ENCODE measurements at regions not wholly inside any gene's neighbourhood (a gene's known extent, or its start where the extent isn't known, plus 50 kb on each side); places are given as distances from the start of the nearest gene placed in this dataset.

DNA sequence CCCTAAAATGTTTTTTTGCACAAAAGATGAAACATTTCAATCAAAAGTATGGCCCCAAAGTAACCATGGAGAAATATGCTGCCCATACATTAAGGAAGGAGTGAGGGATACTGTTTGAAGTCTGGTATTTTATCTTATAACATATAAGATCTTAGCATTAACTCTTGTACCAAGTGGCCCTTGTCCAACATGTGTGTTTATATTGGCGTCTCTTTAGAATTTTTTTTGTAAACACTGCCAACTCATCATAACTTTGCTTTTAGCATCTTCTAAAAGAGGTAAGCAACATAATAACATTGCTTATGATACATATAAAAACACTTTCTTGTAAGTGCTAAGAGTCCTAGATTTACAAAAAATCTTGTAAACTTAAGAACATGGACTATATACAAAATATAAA lies 419.7 kb downstream of the ADAMTS20 start:
- H2AFZ ChIP-seq (ENCODE audit: control insufficient read depth, low read depth, low read length): no peak overlapping the region
- CTCF ChIA-PET: no interaction called here
- in situ Hi-C loops (cut with MboI): no loop called here
- ATAC-seq (no peak), FAIRE-seq (no peak), DNase-seq (ENCODE audit: low read depth, low spot score) (no peak)
- H3K79me2 ChIP-seq (ENCODE audit: control insufficient read depth, insufficient read depth, low read length): no peaks in the 10 kb centered on the region
- no TSS peak for BruUV-seq (replicated peaks)
- RAD21 ChIA-PET (ENCODE audit: unreplicated experiment): no interaction called here
- WGBS (ENCODE audit: insufficient coverage, insufficient replicate concordance, low lambda C conversion rate, missing lambda C conversion rate): 78% methylated on average over 1 of the region's 1 CpG
- no peak overlapping the region for H3K27ac ChIP-seq (ENCODE audit: control insufficient read depth, insufficient read depth)
- H3K9me3 ChIP-seq (replicated peaks; ENCODE audit: control insufficient read depth, insufficient read depth, low read length): no peaks in the 10 kb centered on the region
- intact Hi-C loops (cut with micrococcal nuclease; ENCODE audit: unreplicated experiment): no loop called here
- TF ChIP-seq GATAD2B (conservative IDR thresholded peaks at IDR 0.05; ENCODE audit: low read depth) (no peak), SMC3 (IDR thresholded peaks at IDR 0.05; ENCODE audit: borderline replicate concordance, low read length) (no peak), SPI1 (IDR thresholded peaks at IDR 0.05; ENCODE audit: borderline replicate concordance, insufficient read depth, low read depth, low read length) (no peak), EGR1 (IDR thresholded peaks at IDR 0.05; ENCODE audit: borderline replicate concordance in 1 of 2, low read depth in 2 of 2, low read length in 2 of 2) (no peak), EED (IDR thresholded peaks at IDR 0.05; ENCODE audit: low read depth) (no peak), RB1 (IDR thresholded peaks at IDR 0.05; ENCODE audit: borderline replicate concordance) (no peak), ZBTB11 (CRISPR knock-in tag; IDR thresholded peaks at IDR 0.05) (no peak), FOXM1 (IDR thresholded peaks at IDR 0.05; ENCODE audit: low read depth, low read length) (no peak), NFIC (IDR thresholded peaks at IDR 0.05; ENCODE audit: low read depth, low read length) (no peak), POLR2AphosphoS5 (IDR thresholded peaks at IDR 0.05; ENCODE audit: low read length) (no peak), PAX8 (IDR thresholded peaks at IDR 0.05) (no peak), IKZF2 (IDR thresholded peaks at IDR 0.05) (no peak), BMI1 (IDR thresholded peaks at IDR 0.05; ENCODE audit: borderline replicate concordance) (no peak)
- TF ChIP-seq, protein P1, sequence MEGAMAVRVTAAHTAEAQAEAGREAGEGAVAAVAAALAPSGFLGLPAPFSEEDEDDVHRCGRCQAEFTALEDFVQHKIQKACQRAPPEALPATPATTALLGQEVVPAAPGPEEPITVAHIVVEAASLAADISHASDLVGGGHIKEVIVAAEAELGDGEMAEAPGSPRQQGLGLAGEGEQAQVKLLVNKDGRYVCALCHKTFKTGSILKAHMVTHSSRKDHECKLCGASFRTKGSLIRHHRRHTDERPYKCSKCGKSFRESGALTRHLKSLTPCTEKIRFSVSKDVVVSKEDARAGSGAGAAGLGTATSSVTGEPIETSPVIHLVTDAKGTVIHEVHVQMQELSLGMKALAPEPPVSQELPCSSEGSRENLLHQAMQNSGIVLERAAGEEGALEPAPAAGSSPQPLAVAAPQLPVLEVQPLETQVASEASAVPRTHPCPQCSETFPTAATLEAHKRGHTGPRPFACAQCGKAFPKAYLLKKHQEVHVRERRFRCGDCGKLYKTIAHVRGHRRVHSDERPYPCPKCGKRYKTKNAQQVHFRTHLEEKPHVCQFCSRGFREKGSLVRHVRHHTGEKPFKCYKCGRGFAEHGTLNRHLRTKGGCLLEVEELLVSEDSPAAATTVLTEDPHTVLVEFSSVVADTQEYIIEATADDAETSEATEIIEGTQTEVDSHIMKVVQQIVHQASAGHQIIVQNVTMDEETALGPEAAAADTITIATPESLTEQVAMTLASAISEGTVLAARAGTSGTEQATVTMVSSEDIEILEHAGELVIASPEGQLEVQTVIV (IDR thresholded peaks at IDR 0.05; ENCODE audit: borderline replicate concordance, partially characterized antibody): no peak
- no peak overlapping the region for H3K9ac ChIP-seq (ENCODE audit: control insufficient read depth, insufficient read depth, low read length)
- H3K4me2 ChIP-seq (ENCODE audit: control insufficient read depth, insufficient read depth): no peak overlapping the region
- no peak overlapping the region for H3K4me3 ChIP-seq
- no peaks in the 10 kb centered on the region for H4K20me1 ChIP-seq (ENCODE audit: control insufficient read depth, insufficient read depth)
- SMC1A ChIA-PET (ENCODE audit: uncharacterized antibody, unreplicated experiment): no interaction called here
- H3K27me3 ChIP-seq (replicated peaks in 1 of 2; ENCODE audit: control insufficient read depth in 2 of 2, insufficient read depth in 2 of 2, low read length in 1 of 2): no peaks in the 10 kb centered on the region
- POLR2A ChIA-PET: no interaction called here
- H3K36me3 ChIP-seq (ENCODE audit: control insufficient read depth in 2 of 2, insufficient read depth in 2 of 2, low read length in 1 of 2): no peaks in the 10 kb centered on the region
- H3K4me1 ChIP-seq (ENCODE audit: control insufficient read depth, insufficient read depth, low read length): no peaks in the 10 kb centered on the region

All from GM12878 (cell line).